ENCODE measurements at regions not wholly inside any gene's neighbourhood (a gene's known extent, or its start where the extent isn't known, plus 50 kb on each side); places are given as distances from the start of the nearest gene placed in this dataset.

DNA sequence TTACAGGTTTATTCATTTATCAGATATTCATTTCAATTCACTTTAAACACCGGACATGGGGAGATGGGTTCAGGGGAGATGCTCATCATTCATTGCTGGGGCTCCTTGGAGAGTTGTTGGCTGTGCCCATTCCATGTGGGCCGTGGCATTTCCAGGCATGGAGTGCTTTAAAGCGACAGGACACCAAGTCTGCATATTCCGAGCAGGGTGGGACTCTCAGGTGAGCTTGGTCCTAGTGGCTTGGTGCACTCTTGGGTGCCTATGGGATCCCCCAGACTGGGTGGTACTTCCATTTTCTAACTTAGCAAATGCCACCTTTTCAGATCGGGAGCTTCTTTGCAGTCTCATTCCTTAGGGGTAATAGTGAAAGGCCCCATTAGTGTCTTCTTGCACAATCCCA is 619.5 kb upstream of the CADM1 start:
- DNase-seq: no peak
- Histone ChIP-seq H3K9me3 (ENCODE audit: low read depth) (no peaks in the 10 kb centered on the region), H3K27me3 (replicated peaks; ENCODE audit: insufficient read depth) (no peaks in the 10 kb centered on the region), H3K36me3 (ENCODE audit: low read depth) (no peaks in the 10 kb centered on the region), H3K4me2 (ENCODE audit: unreplicated experiment) (no peak overlapping the region), H3K9ac (no peak overlapping the region), H3K4me3 (no peak overlapping the region), H4K20me1 (ENCODE audit: insufficient read depth) (no peaks in the 10 kb centered on the region), H3K27ac (no peak overlapping the region), H2AFZ (no peak overlapping the region), H3F3A (ENCODE audit: insufficient read depth) (no peaks in the 10 kb centered on the region), H3K79me2 (ENCODE audit: insufficient read depth) (no peaks in the 10 kb centered on the region), H3K4me1 (ENCODE audit: insufficient read depth) (no peaks in the 10 kb centered on the region), H3K9me2 (ENCODE audit: insufficient read depth) (no peaks in the 10 kb centered on the region)
- in situ Hi-C loops (cut with MboI): no loop called here
- no peak for TF ChIP-seq EZH2 (IDR thresholded peaks at IDR 0.05; ENCODE audit: insufficient read depth, poor library complexity, severe bottlenecking)
- TF ChIP-seq EZH2phosphoT487 (IDR thresholded peaks at IDR 0.05; ENCODE audit: insufficient read depth, low read depth): no peak
- WGBS, 2 experiments (ENCODE audit: low coverage in 1 of 2, low lambda C conversion rate in 2 of 2, missing lambda C conversion rate in 2 of 2): 23 to 35% methylated on average over 5 of the region's 5 CpGs

DNA sequence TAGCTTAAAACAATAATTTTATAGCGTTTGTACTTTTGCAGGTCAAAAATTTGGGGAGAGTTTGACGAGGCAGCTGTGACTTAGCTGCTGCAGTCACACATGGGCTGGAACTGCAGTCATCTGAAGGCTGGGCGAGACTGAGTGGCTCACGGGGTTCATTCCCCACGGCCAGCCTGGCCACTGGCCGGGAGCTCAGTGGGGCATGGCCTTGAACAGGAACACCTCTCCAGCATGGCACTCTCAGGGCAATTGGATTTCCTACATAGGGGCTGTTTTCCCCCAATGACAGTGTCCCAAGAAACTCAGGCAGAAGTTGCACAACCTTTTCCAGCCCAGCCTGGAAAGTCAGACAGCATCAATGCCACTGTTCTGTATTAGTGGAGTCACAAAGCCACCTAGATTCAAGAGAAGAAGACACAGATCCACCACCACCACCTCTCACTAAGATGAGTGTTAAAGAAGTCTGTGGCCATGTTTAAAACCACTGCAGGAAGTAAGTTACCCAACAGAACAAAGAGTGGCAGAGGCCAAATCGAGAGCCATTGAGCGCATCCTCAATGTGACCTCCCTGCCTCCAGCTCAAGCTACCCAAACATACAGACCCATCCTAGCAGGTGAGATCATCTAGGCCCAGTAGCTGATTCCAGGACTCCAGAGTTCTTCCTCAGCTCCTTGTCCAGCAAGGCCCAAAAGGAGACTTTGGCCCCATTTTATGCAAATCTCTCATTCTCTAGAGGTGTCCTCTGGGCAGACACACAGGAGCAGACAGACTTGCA is 618.7 kb upstream of the CADM1 start:
- Histone ChIP-seq H4K20me1 (ENCODE audit: insufficient read depth) (no peaks in the 10 kb centered on the region), H3K4me3 (no peak overlapping the region), H3F3A (ENCODE audit: insufficient read depth) (no peaks in the 10 kb centered on the region), H3K9me2 (ENCODE audit: insufficient read depth) (no peaks in the 10 kb centered on the region), H3K36me3 (ENCODE audit: low read depth) (no peaks in the 10 kb centered on the region), H2AFZ (no peak overlapping the region), H3K27ac (no peak overlapping the region), H3K9me3 (ENCODE audit: low read depth) (no peaks in the 10 kb centered on the region), H3K4me2 (ENCODE audit: unreplicated experiment) (no peak overlapping the region), H3K9ac (no peak overlapping the region), H3K27me3 (replicated peaks; ENCODE audit: insufficient read depth) (no peaks in the 10 kb centered on the region), H3K79me2 (ENCODE audit: insufficient read depth) (no peaks in the 10 kb centered on the region), H3K4me1 (ENCODE audit: insufficient read depth) (no peaks in the 10 kb centered on the region)
- DNase-seq: no peak
- 21 to 28% methylated on average over 8 of the region's 8 CpGs for WGBS, 2 experiments (ENCODE audit: low coverage in 1 of 2, low lambda C conversion rate in 2 of 2, missing lambda C conversion rate in 2 of 2)
- TF ChIP-seq EZH2phosphoT487 (IDR thresholded peaks at IDR 0.05; ENCODE audit: insufficient read depth, low read depth) (no peak), EZH2 (IDR thresholded peaks at IDR 0.05; ENCODE audit: insufficient read depth, poor library complexity, severe bottlenecking) (no peak)
- in situ Hi-C loops (cut with MboI): no loop called here

GRCh38 chr11:116119158-116119557 is 614.9 kb upstream of the CADM1 start:
- no peak overlapping the region for H3K4me3 ChIP-seq
- H3K9me3 ChIP-seq (ENCODE audit: low read depth): no peaks in the 10 kb centered on the region
- no peaks in the 10 kb centered on the region for H3K27me3 ChIP-seq (replicated peaks; ENCODE audit: insufficient read depth)
- no peaks in the 10 kb centered on the region for H3F3A ChIP-seq (ENCODE audit: insufficient read depth)
- no peak overlapping the region for H2AFZ ChIP-seq
- TF ChIP-seq EZH2phosphoT487 (IDR thresholded peaks at IDR 0.05; ENCODE audit: insufficient read depth, low read depth) (no peak), EZH2 (IDR thresholded peaks at IDR 0.05; ENCODE audit: insufficient read depth, poor library complexity, severe bottlenecking) (no peak)
- no peaks in the 10 kb centered on the region; the same call in 1 of the 2 replicates for H4K20me1 ChIP-seq (ENCODE audit: insufficient read depth)
- H3K9ac ChIP-seq: no peak overlapping the region
- WGBS, 2 experiments (ENCODE audit: low coverage in 1 of 2, low lambda C conversion rate in 2 of 2, missing lambda C conversion rate in 2 of 2): 38 to 39% methylated on average over 11 of the region's 11 CpGs
- H3K79me2 ChIP-seq (ENCODE audit: insufficient read depth): no peaks in the 10 kb centered on the region
- H3K4me2 ChIP-seq (ENCODE audit: unreplicated experiment): no peak overlapping the region
- DNase-seq: no peak
- H3K4me1 ChIP-seq (ENCODE audit: insufficient read depth): no peaks in the 10 kb centered on the region
- no peaks in the 10 kb centered on the region for H3K9me2 ChIP-seq (ENCODE audit: insufficient read depth)
- in situ Hi-C loops (cut with MboI): no loop called here
- no peaks in the 10 kb centered on the region for H3K36me3 ChIP-seq (ENCODE audit: low read depth)
- no peak overlapping the region for H3K27ac ChIP-seq

DNA sequence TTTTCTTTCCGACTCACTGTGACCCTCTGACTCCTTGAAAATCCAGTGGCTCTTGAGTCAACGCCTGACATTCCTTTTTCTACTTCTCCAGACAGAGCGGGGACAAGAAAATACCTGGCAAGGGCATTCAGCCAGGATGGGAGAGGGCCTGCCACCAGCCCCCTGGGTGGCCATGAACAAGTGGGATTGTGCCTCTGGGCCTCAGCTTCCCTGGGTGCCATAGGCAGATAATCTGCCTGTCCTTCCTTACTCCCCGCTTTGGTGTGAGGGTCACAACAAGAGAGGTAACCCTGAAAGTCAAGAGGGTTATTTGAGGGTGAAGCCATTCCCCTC is 613.9 kb upstream of the CADM1 start:
- WGBS, 2 experiments (ENCODE audit: low coverage in 1 of 2, low lambda C conversion rate in 2 of 2, missing lambda C conversion rate in 2 of 2): 25 to 26% methylated on average over 4 of the region's 4 CpGs

More for the DNA sequence above, 613.9 kb upstream of the CADM1 start:
- Histone ChIP-seq H3K27me3 (replicated peaks; ENCODE audit: insufficient read depth) (no peaks in the 10 kb centered on the region), H3K9me3 (ENCODE audit: low read depth) (no peaks in the 10 kb centered on the region), H3K79me2 (ENCODE audit: insufficient read depth) (no peaks in the 10 kb centered on the region), H3K9ac (no peak overlapping the region), H3K4me1 (ENCODE audit: insufficient read depth) (no peaks in the 10 kb centered on the region), H3K36me3 (ENCODE audit: low read depth) (no peaks in the 10 kb centered on the region), H3F3A (ENCODE audit: insufficient read depth) (no peaks in the 10 kb centered on the region), H4K20me1 (ENCODE audit: insufficient read depth) (no peaks in the 10 kb centered on the region; the same call in 1 of the 2 replicates), H3K27ac (no peak overlapping the region), H3K4me3 (no peak overlapping the region), H2AFZ (no peak overlapping the region), H3K4me2 (ENCODE audit: unreplicated experiment) (no peak overlapping the region), H3K9me2 (ENCODE audit: insufficient read depth) (no peaks in the 10 kb centered on the region)
- DNase-seq: no peak
- in situ Hi-C loops (cut with MboI): no loop called here
- TF ChIP-seq EZH2phosphoT487 (IDR thresholded peaks at IDR 0.05; ENCODE audit: insufficient read depth, low read depth): no peak
- no peak for TF ChIP-seq EZH2 (IDR thresholded peaks at IDR 0.05; ENCODE audit: insufficient read depth, poor library complexity, severe bottlenecking)

Measured in GM23248 (cell line).